IMR-90 (cell line): ENCODE measurements at regions not wholly inside any gene's neighbourhood (a gene's known extent, or its start where the extent isn't known, plus 50 kb on each side); places are given as distances from the start of the nearest gene placed in this dataset.
A peak's percentile ranks its signal among the peaks of the same experiment; 100 is the strongest.

Experiments used
- ATAC-seq: fragments of 200-7000 bp; cut with Tn5 transposase; 2 replicates; pipeline ENCODE4 v1.9.1; 2020; ENCODE audit warnings: low read depth, mild to moderate bottlenecking, moderate library complexity
- BruUV-seq: library from RNA; stranded (reverse); fragments of 400-500 nt; replicated peaks from 2 replicates; lab custom pipeline; 2021; lab: Mats Ljungman, UMichigan
- CTCF ChIA-PET: fragments of 300-600 bp; formaldehyde crosslinking; extraction: SDS; loops from one replicate; lab custom pipeline; 2021; ENCODE audit warnings: antibody characterized with exemption; lab: Yijun Ruan, JAX
- POLR2A ChIA-PET: fragments of 300-600 bp; sonication (Branson Sonifier 250); formaldehyde crosslinking; loops from one replicate; lab custom pipeline; 2022; ENCODE audit warnings: antibody characterized with exemption; ENCODE audit not compliant: unreplicated experiment; lab: Charles Lee
- DNase-seq: peaks from one replicate; pipeline ENCODE4 v3.0.0; 2013
- H2AFZ ChIP-seq: replicated peaks from 2 replicates; pipeline ENCODE3; 2013; ENCODE audit warnings: low read length, mild to moderate bottlenecking; ENCODE audit not compliant: poor library complexity
- H2AK5ac ChIP-seq: 2 replicates; pipeline ENCODE4 v1.6.1; 2013; ENCODE audit warnings: low read depth, low read length, inconsistent platforms
- H2AK9ac ChIP-seq: replicated peaks from 2 replicates; pipeline ENCODE3; 2013; ENCODE audit warnings: mild to moderate bottlenecking, low read depth, low read length, moderate library complexity; ENCODE audit not compliant: poor library complexity
- H2BK120ac ChIP-seq: 2 replicates; pipeline ENCODE4 v1.6.1; 2013; ENCODE audit warnings: low read depth, low read length, inconsistent platforms
- H2BK15ac ChIP-seq: 3 replicates; pipeline ENCODE4 v1.6.1; 2013; ENCODE audit warnings: low read depth, low read length, inconsistent platforms
- H2BK20ac ChIP-seq: 2 replicates; pipeline ENCODE4 v1.6.1; 2013; ENCODE audit warnings: low read depth, mild to moderate bottlenecking, inconsistent platforms, low read length, moderate library complexity
- H2BK5ac ChIP-seq: 2 replicates; pipeline ENCODE4 v1.6.1; 2013; ENCODE audit warnings: mild to moderate bottlenecking, low read depth, low read length, inconsistent platforms; ENCODE audit not compliant: poor library complexity, severe bottlenecking
- H3K14ac ChIP-seq: replicated peaks from 2 replicates; pipeline ENCODE4 v1.6.1; 2013; ENCODE audit warnings: low read depth, low read length, inconsistent platforms
- H3K18ac ChIP-seq: 2 replicates; pipeline ENCODE4 v1.6.1; 2013; ENCODE audit warnings: low read depth, low read length, control low read depth
- H3K23ac ChIP-seq: 2 replicates; pipeline ENCODE4 v1.6.1; 2013; ENCODE audit warnings: low read depth, low read length, inconsistent platforms
- H3K27ac ChIP-seq: 2 replicates; pipeline ENCODE4 v1.5.1; 2013; ENCODE audit warnings: mild to moderate bottlenecking, control low read depth, low read length; ENCODE audit not compliant: insufficient read depth
- H3K27me3 ChIP-seq: 2 replicates; pipeline ENCODE4 v1.6.1; 2013; ENCODE audit warnings: low read length; ENCODE audit not compliant: control insufficient read depth, insufficient read depth
- H3K36me3 ChIP-seq: 2 replicates; pipeline ENCODE4 v1.6.1; 2013; ENCODE audit warnings: low read length, mixed read lengths; ENCODE audit not compliant: control insufficient read depth, insufficient read depth
- H3K4ac ChIP-seq: 2 replicates; pipeline ENCODE4 v1.6.1; 2013; ENCODE audit warnings: low read depth, low read length, inconsistent platforms
- H3K4me1 ChIP-seq: 2 replicates; pipeline ENCODE4 v1.6.1; 2013; ENCODE audit warnings: low read length, mixed read lengths; ENCODE audit not compliant: control insufficient read depth, insufficient read depth
- H3K4me2 ChIP-seq: 2 replicates; pipeline ENCODE4 v1.6.1; 2013; ENCODE audit warnings: low read depth, mild to moderate bottlenecking, control low read depth, low read length, moderate library complexity
- H3K4me3 ChIP-seq: 2 replicates; pipeline ENCODE4 v1.5.1; 2013; ENCODE audit warnings: low read depth, mild to moderate bottlenecking, control low read depth, low read length, moderate library complexity; ENCODE audit not compliant: insufficient read depth
- H3K56ac ChIP-seq: 2 replicates; pipeline ENCODE4 v1.6.1; 2013; ENCODE audit warnings: low read length, inconsistent platforms; ENCODE audit not compliant: insufficient read depth; ENCODE audit errors: extremely low read depth
- H3K79me1 ChIP-seq, 2 experiments: 2 replicates each; pipeline ENCODE4 v1.6.1; 2013; ENCODE audit warnings: low read length in 2 of 2, inconsistent platforms in 1 of 2, low read depth in 1 of 2
- H3K9ac ChIP-seq: 2 replicates; pipeline ENCODE4 v1.6.1; 2013; ENCODE audit warnings: low read depth, low read length, control low read depth
- H3K9me1 ChIP-seq: 2 replicates; pipeline ENCODE4 v1.6.1; 2013; ENCODE audit warnings: low read length, inconsistent platforms; ENCODE audit not compliant: insufficient read depth
- H3K9me3 ChIP-seq: 2 replicates; pipeline ENCODE4 v1.6.1; 2013; ENCODE audit warnings: low read length; ENCODE audit not compliant: control insufficient read depth, insufficient read depth
- H4K20me1 ChIP-seq: 2 replicates; pipeline ENCODE4 v1.6.1; 2013; ENCODE audit warnings: low read length, inconsistent platforms; ENCODE audit not compliant: insufficient read depth
- H4K5ac ChIP-seq: 2 replicates; pipeline ENCODE4 v1.6.1; 2013; ENCODE audit warnings: mild to moderate bottlenecking, low read depth, low read length, control low read depth
- H4K8ac ChIP-seq, 2 experiments: 2 replicates each; pipeline ENCODE4 v1.6.1; 2013; ENCODE audit warnings: low read depth in 2 of 2, low read length in 2 of 2, control low read depth in 1 of 2, inconsistent platforms in 1 of 2
- H4K91ac ChIP-seq: 2 replicates; pipeline ENCODE4 v1.6.1; 2013; ENCODE audit warnings: low read depth, low read length, inconsistent platforms; ENCODE audit not compliant: insufficient read depth
- CEBPB ChIP-seq: IDR thresholded peaks from 2 replicates; pipeline ENCODE4 v1.6.1; 2012; ENCODE audit warnings: low read depth, low read length, improper control_type of control experiment
- POLR2A ChIP-seq: IDR thresholded peaks from 2 replicates; pipeline ENCODE4 v1.6.1; 2012; ENCODE audit warnings: mild to moderate bottlenecking, low read depth, low read length
- RAD21 ChIP-seq: IDR thresholded peaks from 2 replicates; pipeline ENCODE4 v1.6.1; 2012; ENCODE audit warnings: low read length, improper control_type of control experiment
- WGBS, 2 experiments: methylation state at CpG; one replicate each; pipeline versions ENCODE4 v1.1.5 to v1.1.7; 2013; ENCODE audit warnings: missing lambda C conversion rate in 2 of 2; ENCODE audit not compliant: insufficient read length in 1 of 2; ENCODE audit errors: extremely low coverage in 2 of 2; 5-methylcytosine and 5-hydroxymethylcytosine counted together
- dilution Hi-C: fragments of 300-500 bp; cut with HindIII; formaldehyde crosslinking; loops from one replicate; pipeline ENCODE4 v1.14.3; 2018; ENCODE audit warnings: low sequenced_read_pairs; ENCODE audit not compliant: unreplicated experiment
- in situ Hi-C: fragments of 300-500 bp; cut with MboI; formaldehyde crosslinking; loops from 3 replicates; pipeline ENCODE4 v1.14.3; 2019; ENCODE audit warnings: low sequenced_read_pairs, inconsistent platforms, mixed read lengths
- intact Hi-C: fragments of 100-400 bp; cut with micrococcal nuclease; formaldehyde crosslinking; loops from 2 replicates; pipeline ENCODE4 v1.10.0; 2022
- TF ChIP-seq, protein P1 (sequence below): conservative IDR thresholded peaks from 2 replicates; pipeline ENCODE4 v1.5.1; 2012; ENCODE audit warnings: mild to moderate bottlenecking, low read depth, low read length, improper control_type of control experiment

DNA sequence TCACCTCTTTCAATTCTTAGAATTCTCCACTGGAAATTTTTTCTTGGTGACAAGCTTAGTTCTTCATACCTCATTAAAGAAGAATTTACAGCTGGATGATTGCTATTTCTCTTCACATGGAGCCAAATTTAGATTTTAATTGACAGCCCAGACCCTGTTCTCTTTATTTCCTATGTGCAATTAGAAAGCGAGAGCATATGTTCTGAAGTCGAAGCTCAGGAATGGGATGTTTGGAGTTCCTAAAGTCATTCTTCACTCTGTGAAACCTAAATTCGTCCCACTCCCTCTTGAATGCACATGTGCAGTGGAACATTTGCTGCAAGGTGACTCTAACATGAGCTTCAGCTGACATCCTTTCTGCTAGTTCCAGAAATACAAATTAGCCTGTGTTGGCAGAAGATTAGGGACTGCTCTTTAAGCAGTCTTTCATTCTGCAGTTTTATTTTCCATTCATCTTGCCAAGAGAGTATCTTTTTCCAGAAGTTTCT, 129.3 kb upstream of the KCNJ16 start:
- Histone ChIP-seq H3K79me1 (no peaks in the 10 kb centered on the region), H4K8ac (no peak overlapping the region), H2BK15ac (no peak overlapping the region; the same call in 2 of the 3 replicates), H3K14ac (peak overlapping the region; percentile 73; the same call in 1 of the 2 replicates), H2BK20ac (peak overlapping the region; percentile 32; the same call in 1 of the 2 replicates), H3K36me3 (no peaks in the 10 kb centered on the region), H3K18ac (peak overlapping the region; percentile 86; the same call in 1 of the 2 replicates), H2AK9ac (no peak overlapping the region), H4K91ac (no peak overlapping the region; the same call in 1 of the 2 replicates), H3K9me3 (no peaks in the 10 kb centered on the region), H3K56ac (no peak overlapping the region), H2AFZ (peak overlapping the region; percentile 44), H3K4me1 (peaks cover 5% of the 10 kb centered on the region; the same call in 1 of the 2 replicates), H3K4me3 (no peak overlapping the region), H3K27me3 (no peaks in the 10 kb centered on the region), H2BK120ac (peak overlapping the region; percentile 62; the same call in 1 of the 2 replicates), H4K20me1 (no peaks in the 10 kb centered on the region), H3K4me2 (peak overlapping the region; percentile 26; the same call in 1 of the 2 replicates), H3K4ac (peak overlapping the region; percentile 19; the same call in 1 of the 2 replicates), H3K9me1 (no peaks in the 10 kb centered on the region), H4K5ac (peak overlapping the region; percentile 4; the same call in 1 of the 2 replicates), H3K9ac (no peak overlapping the region), H2AK5ac (peak overlapping the region; percentile 86), H2BK5ac (peak overlapping the region; percentile 9), H3K23ac (peak overlapping the region; percentile 63; the same call in 1 of the 2 replicates), H3K27ac (no peak overlapping the region)
- TF ChIP-seq, protein P1, sequence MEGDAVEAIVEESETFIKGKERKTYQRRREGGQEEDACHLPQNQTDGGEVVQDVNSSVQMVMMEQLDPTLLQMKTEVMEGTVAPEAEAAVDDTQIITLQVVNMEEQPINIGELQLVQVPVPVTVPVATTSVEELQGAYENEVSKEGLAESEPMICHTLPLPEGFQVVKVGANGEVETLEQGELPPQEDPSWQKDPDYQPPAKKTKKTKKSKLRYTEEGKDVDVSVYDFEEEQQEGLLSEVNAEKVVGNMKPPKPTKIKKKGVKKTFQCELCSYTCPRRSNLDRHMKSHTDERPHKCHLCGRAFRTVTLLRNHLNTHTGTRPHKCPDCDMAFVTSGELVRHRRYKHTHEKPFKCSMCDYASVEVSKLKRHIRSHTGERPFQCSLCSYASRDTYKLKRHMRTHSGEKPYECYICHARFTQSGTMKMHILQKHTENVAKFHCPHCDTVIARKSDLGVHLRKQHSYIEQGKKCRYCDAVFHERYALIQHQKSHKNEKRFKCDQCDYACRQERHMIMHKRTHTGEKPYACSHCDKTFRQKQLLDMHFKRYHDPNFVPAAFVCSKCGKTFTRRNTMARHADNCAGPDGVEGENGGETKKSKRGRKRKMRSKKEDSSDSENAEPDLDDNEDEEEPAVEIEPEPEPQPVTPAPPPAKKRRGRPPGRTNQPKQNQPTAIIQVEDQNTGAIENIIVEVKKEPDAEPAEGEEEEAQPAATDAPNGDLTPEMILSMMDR = no peak
- no peak for TF ChIP-seq CEBPB
- TF ChIP-seq RAD21 = no peak
- no peak for TF ChIP-seq POLR2A
- POLR2A ChIA-PET = no interaction called here
- CTCF ChIA-PET = no interaction called here
- dilution Hi-C loops (no loop called here), in situ Hi-C loops (no loop called here), intact Hi-C loops (no loop called here)
- no TSS peak for BruUV-seq
- no CpG with 5 or more reads among the region's 3 CpGs for WGBS, 2 experiments
- ATAC-seq = peak; percentile 29
- DNase-seq = peak; percentile 17
